Upper lobe of right lung (tissue), 1 donor: ENCODE measurements at regions not wholly inside any gene's neighbourhood (a gene's known extent, or its start where the extent isn't known, plus 50 kb on each side); places are given as distances from the start of the nearest gene placed in this dataset.

ENCODE experiments used
- ATAC-seq: fragments of 200-7000 bp; cut with Tn5 transposase; one replicate; pipeline ENCODE4 v1.9.1; 2020; ENCODE audit warnings: mild to moderate bottlenecking, moderate library complexity
- DNase-seq: peaks from one replicate; pipeline ENCODE4 v3.0.0-alpha.2; 2020
- H3K27ac ChIP-seq: fragments of 200-600 bp; one replicate; pipeline ENCODE4 v1.8.0; 2022
- H3K27me3 ChIP-seq: fragments of 200-600 bp; one replicate; pipeline ENCODE4 v1.8.0; 2022; ENCODE audit warnings: mild to moderate bottlenecking
- H3K36me3 ChIP-seq: fragments of 200-600 bp; one replicate; pipeline ENCODE4 v1.8.0; 2022
- H3K4me1 ChIP-seq: fragments of 200-600 bp; one replicate; pipeline ENCODE4 v1.8.0; 2022
- H3K4me3 ChIP-seq: fragments of 200-600 bp; one replicate; pipeline ENCODE4 v1.8.0; 2022; ENCODE audit warnings: mild to moderate bottlenecking
- H3K9me3 ChIP-seq: fragments of 200-600 bp; one replicate; pipeline ENCODE4 v1.8.0; 2022
- CTCF ChIP-seq: fragments of 200-600 bp; IDR thresholded peaks from one replicate; pipeline ENCODE4 v1.8.0; 2022; ENCODE audit warnings: antibody characterized with exemption
- intact Hi-C: fragments of 100-400 bp; cut with DNase I; formaldehyde crosslinking; loops from one replicate; pipeline ENCODE4 v1.11.0; 2022
- donor health status: DM: no; HTN: yes; CAD: no; lungs with severe emphysema.

GRCh38 chr15:29442532-29442931 is 172.9 kb upstream of the NSMCE3 start:
- ATAC-seq = no peak

GRCh38 chr15:29440541-29440940 is 170.9 kb upstream of the NSMCE3 start:
- Histone ChIP-seq H3K4me1 (no peaks in the 10 kb centered on the region), H3K27ac (no peak overlapping the region), H3K36me3 (no peaks in the 10 kb centered on the region), H3K4me3 (no peak overlapping the region), H3K9me3 (no peaks in the 10 kb centered on the region), H3K27me3 (no peaks in the 10 kb centered on the region)
- TF ChIP-seq CTCF = no peak
- intact Hi-C loops = no loop called here
- no peak for DNase-seq
- ATAC-seq = no peak

More at GRCh38 chr15:29442532-29442931, 172.9 kb upstream of the NSMCE3 start:
- Histone ChIP-seq H3K27ac (no peak overlapping the region), H3K36me3 (no peaks in the 10 kb centered on the region), H3K27me3 (no peaks in the 10 kb centered on the region), H3K9me3 (no peaks in the 10 kb centered on the region), H3K4me3 (no peak overlapping the region), H3K4me1 (no peaks in the 10 kb centered on the region)
- intact Hi-C loops = no loop called here
- no peak for TF ChIP-seq CTCF
- no peak for DNase-seq

- intact Hi-C loops = no loop called here
- no peak overlapping the region for H3K4me3 ChIP-seq
- H3K4me1 ChIP-seq = no peaks in the 10 kb centered on the region
- ATAC-seq = no peak
- no peaks in the 10 kb centered on the region for H3K27me3 ChIP-seq
- DNase-seq = no peak
- TF ChIP-seq CTCF = no peak
- no peak overlapping the region for H3K27ac ChIP-seq
- H3K9me3 ChIP-seq = no peaks in the 10 kb centered on the region
- H3K36me3 ChIP-seq = no peaks in the 10 kb centered on the region
These were observed 169.1 kb upstream of the NSMCE3 start for GRCh38 chr15:29438703-29439055.

- Histone ChIP-seq H3K9me3 (no peaks in the 10 kb centered on the region), H3K27ac (no peak overlapping the region), H3K4me1 (no peaks in the 10 kb centered on the region), H3K36me3 (no peaks in the 10 kb centered on the region), H3K4me3 (no peak overlapping the region), H3K27me3 (no peaks in the 10 kb centered on the region)
- ATAC-seq (no peak), DNase-seq (no peak)
- TF ChIP-seq CTCF = no peak
- intact Hi-C loops = no loop called here
These were observed 168.5 kb upstream of the NSMCE3 start for GRCh38 chr15:29437888-29438702.

- Histone ChIP-seq H3K27ac (no peak overlapping the region), H3K4me1 (no peaks in the 10 kb centered on the region), H3K36me3 (no peaks in the 10 kb centered on the region), H3K4me3 (no peak overlapping the region), H3K9me3 (no peaks in the 10 kb centered on the region), H3K27me3 (no peaks in the 10 kb centered on the region)
- ATAC-seq (no peak), DNase-seq (no peak)
- intact Hi-C loops = no loop called here
- TF ChIP-seq CTCF = no peak
These were observed 166.2 kb upstream of the NSMCE3 start for GRCh38 chr15:29435811-29436210.

- Histone ChIP-seq H3K36me3 (no peaks in the 10 kb centered on the region), H3K9me3 (no peaks in the 10 kb centered on the region), H3K4me1 (no peaks in the 10 kb centered on the region), H3K4me3 (no peak overlapping the region), H3K27me3 (no peaks in the 10 kb centered on the region), H3K27ac (no peak overlapping the region)
- TF ChIP-seq CTCF = no peak
- ATAC-seq = no peak
- intact Hi-C loops = no loop called here
- DNase-seq = no peak
These were observed 164.7 kb upstream of the NSMCE3 start for GRCh38 chr15:29434280-29434679.
